ENCODE measurements at regions not wholly inside any gene's neighbourhood (a gene's known extent, or its start where the extent isn't known, plus 50 kb on each side); places are given as distances from the start of the nearest gene placed in this dataset.

DNA sequence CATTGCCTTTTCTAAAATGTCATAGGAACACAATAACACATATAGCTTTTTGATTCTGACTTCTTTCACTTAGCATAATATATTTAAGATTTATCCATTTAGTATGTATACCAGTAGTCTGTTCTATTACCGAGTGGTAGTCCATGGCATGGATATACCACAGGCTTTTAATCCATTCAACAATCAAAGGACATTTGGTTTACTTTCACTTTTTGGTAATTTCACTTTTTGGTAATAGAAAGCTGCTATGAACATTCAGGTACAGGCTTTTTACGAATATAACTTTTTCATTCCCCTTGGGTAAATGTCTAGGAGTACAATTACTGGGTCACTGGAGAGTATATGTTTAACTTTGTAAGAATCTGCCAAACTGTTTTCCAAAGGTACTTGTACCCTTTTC lies 100.7 kb upstream of the PRICKLE1 start:
- WGBS, 2 donors: 95 to 98% methylated on average over 2 of the region's 2 CpGs
- H3K27me3 ChIP-seq: no peaks in the 10 kb centered on the region

DNA sequence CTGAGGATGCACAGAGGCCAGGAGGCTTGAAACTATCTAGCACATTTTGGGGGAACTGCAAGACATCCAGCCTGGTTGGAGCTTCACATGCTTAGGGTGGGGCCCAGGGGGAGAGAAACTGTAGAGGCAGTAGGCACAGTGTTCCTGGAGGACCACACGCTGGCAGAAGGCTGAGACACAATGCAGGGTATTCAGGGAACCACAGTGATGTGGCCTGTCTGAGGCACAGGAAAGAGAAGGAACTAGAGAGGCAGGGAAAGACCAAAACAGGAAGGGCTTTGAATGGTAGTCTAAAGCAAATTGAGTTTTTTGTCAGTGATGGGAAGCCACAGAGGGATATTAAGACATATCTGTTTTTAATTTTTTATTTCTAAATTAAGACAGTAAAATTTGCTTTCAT lies 100.2 kb upstream of the PRICKLE1 start:
- 48 to 54% methylated on average over 1 of the region's 1 CpG for WGBS, 2 donors
- Histone ChIP-seq H3K36me3 (no peaks in the 10 kb centered on the region), H3K4me3 (no peak overlapping the region), H3K27me3 (no peaks in the 10 kb centered on the region), H3K4me1 (peaks cover 0 to 19% (median 0%) of the 10 kb centered on the region in 4 donors), H3K27ac (no peak overlapping the region), H3K9me3 (peaks cover 0 to 3% (median 0%) of the 10 kb centered on the region in 4 donors)
- TF ChIP-seq, protein P1, sequence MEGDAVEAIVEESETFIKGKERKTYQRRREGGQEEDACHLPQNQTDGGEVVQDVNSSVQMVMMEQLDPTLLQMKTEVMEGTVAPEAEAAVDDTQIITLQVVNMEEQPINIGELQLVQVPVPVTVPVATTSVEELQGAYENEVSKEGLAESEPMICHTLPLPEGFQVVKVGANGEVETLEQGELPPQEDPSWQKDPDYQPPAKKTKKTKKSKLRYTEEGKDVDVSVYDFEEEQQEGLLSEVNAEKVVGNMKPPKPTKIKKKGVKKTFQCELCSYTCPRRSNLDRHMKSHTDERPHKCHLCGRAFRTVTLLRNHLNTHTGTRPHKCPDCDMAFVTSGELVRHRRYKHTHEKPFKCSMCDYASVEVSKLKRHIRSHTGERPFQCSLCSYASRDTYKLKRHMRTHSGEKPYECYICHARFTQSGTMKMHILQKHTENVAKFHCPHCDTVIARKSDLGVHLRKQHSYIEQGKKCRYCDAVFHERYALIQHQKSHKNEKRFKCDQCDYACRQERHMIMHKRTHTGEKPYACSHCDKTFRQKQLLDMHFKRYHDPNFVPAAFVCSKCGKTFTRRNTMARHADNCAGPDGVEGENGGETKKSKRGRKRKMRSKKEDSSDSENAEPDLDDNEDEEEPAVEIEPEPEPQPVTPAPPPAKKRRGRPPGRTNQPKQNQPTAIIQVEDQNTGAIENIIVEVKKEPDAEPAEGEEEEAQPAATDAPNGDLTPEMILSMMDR (IDR thresholded peaks at IDR 0.05): no peak
- TF ChIP-seq POLR2A (IDR thresholded peaks at IDR 0.05) (no peak), EP300 (IDR thresholded peaks at IDR 0.05) (no peak)
- DNase-seq (ENCODE audit: low spot score in 2 of 2): no peak

More for the DNA sequence above, 100.7 kb upstream of the PRICKLE1 start:
- H3K4me3 ChIP-seq: no peak overlapping the region
- no peaks in the 10 kb centered on the region for H3K36me3 ChIP-seq
- no peak for TF ChIP-seq POLR2A (IDR thresholded peaks at IDR 0.05)
- TF ChIP-seq, protein P1 (IDR thresholded peaks at IDR 0.05): no peak
- no peak for TF ChIP-seq EP300 (IDR thresholded peaks at IDR 0.05)
- H3K4me1 ChIP-seq: peaks cover 0 to 14% (median 0%) of the 10 kb centered on the region in 4 donors
- no peak for DNase-seq (ENCODE audit: low spot score in 2 of 2)
- H3K9me3 ChIP-seq: peaks cover 0 to 3% (median 0%) of the 10 kb centered on the region in 4 donors
- no peak overlapping the region for H3K27ac ChIP-seq

DNA sequence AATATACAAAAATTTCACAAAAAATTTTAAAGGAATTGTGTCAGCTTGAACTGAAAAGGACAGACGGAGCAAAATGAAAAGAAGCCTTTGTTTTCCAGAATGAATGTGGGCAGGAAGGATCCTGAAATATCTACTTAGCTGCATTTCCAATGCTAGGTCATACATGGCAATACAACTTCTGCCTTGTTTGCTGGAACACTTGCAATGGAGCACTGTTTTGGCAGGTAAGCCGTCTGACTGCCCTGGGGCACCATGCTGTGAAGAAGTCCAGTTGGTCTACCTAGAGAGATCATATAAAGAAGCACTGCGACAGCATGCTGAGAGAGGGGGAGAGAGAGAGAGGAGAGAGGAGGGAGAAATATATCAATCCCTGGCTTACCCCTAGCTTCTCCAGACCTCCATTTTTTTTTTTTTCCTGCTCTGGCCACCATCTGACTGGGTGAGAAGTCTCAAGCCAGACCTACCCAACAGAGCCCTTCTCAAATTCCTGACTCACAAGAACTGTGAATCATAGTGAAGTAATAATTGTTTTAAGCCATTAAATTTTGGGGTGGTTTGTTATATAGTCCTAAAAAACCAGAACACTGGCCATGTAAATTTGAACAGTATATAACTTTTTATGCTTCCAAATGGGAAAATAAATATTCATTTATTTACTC lies 97.1 kb upstream of the PRICKLE1 start:
- Histone ChIP-seq H3K27me3 (no peaks in the 10 kb centered on the region), H3K4me3 (no peak overlapping the region), H3K4me1 (peaks cover 0 to 14% (median 0%) of the 10 kb centered on the region in 4 donors), H3K27ac (peak overlapping the region in 2 of 4 donors; percentile 53 to 69), H3K36me3 (no peaks in the 10 kb centered on the region), H3K9me3 (peaks cover 0 to 3% (median 0%) of the 10 kb centered on the region in 4 donors)
- no peak for DNase-seq (ENCODE audit: low spot score in 2 of 2)
- TF ChIP-seq, protein P1 (IDR thresholded peaks at IDR 0.05): no peak
- TF ChIP-seq EP300 (IDR thresholded peaks at IDR 0.05) (no peak), POLR2A (IDR thresholded peaks at IDR 0.05) (no peak)
- WGBS, 2 donors: 26 to 43% methylated on average over 3 of the region's 3 CpGs

DNA sequence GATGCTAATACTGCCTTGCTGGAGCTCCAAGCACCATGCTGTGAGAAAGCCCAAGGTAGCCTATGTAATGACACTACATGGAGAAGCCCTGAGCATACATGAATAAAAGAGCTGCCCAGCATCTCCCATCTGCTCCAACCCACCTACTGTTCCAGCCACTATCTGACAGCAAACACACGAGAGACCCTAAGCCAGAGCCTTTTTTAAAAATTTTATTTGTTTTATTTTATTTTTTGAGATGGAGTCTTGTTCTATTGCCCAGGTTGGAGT lies 95.2 kb upstream of the PRICKLE1 start:
- Histone ChIP-seq H3K4me3 (no peak overlapping the region), H3K27me3 (no peaks in the 10 kb centered on the region), H3K9me3 (no peaks in the 10 kb centered on the region), H3K4me1 (peaks cover 0 to 14% (median 0%) of the 10 kb centered on the region in 4 donors), H3K36me3 (no peaks in the 10 kb centered on the region), H3K27ac (peak overlapping the region in 1 of 4 donors; percentile 69)
- TF ChIP-seq POLR2A (IDR thresholded peaks at IDR 0.05) (no peak), EP300 (IDR thresholded peaks at IDR 0.05) (no peak)
- TF ChIP-seq, protein P1 (IDR thresholded peaks at IDR 0.05): no peak
- no peak for DNase-seq (ENCODE audit: low spot score in 2 of 2)
- WGBS, 2 donors: 89 to 91% methylated on average over 1 of the region's 1 CpG

DNA sequence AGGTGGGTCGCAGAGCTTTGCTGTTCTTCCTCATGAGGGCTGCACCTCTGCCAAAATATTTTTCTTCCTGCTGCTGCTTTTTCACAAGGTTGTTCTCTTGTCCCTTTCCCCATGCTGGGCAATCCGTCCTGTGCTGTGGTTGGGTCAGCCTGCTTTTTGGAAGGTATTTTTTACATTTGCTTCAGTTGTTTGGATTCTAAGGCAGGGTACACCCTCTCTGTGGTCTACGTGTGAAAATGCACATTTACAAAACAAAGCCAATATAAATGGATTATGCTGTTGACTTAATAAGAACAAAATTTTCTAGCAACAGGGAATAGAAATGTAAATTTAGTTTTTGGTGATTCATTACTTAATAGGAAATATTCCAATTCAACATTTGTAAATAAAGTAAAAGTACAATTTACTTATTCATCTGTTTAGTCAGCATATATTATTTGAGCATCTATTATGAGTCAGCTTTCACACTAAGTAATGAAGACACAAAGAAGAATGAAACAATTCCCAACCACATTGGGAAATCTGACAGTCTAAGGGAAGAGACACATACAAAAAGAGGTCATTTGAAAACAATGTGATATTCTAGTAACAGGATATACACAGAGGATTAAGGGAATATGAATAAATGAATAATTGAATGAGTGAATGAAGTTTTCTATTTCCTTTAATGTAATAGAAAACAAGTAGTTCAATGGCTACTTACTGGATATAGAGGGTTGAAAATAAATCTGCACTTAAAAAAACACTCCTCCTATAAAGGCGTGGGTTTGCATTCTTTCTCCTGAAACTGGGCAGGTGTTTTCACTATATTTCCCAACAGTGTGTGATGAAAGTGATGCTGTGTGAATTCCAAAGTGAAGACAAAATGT lies 94.6 kb upstream of the PRICKLE1 start:
- no peaks in the 10 kb centered on the region for H3K9me3 ChIP-seq
- no peaks in the 10 kb centered on the region for H3K27me3 ChIP-seq
- H3K36me3 ChIP-seq: no peaks in the 10 kb centered on the region
- DNase-seq (ENCODE audit: low spot score in 2 of 2): no peak
- 49 to 56% methylated on average over 4 of the region's 4 CpGs for WGBS, 2 donors
- peaks cover 0 to 14% (median 0%) of the 10 kb centered on the region in 4 donors for H3K4me1 ChIP-seq
- TF ChIP-seq EP300 (IDR thresholded peaks at IDR 0.05) (no peak), POLR2A (IDR thresholded peaks at IDR 0.05) (no peak)
- TF ChIP-seq, protein P1 (IDR thresholded peaks at IDR 0.05): no peak
- no peak overlapping the region for H3K4me3 ChIP-seq
- H3K27ac ChIP-seq: no peak overlapping the region

Measured in tibial nerve (tissue), 4 donors.